GM19240 (cell line): ENCODE measurements at regions not wholly inside any gene's neighbourhood (a gene's known extent, or its start where the extent isn't known, plus 50 kb on each side); places are given as distances from the start of the nearest gene placed in this dataset.
"Not testable (repeated sequence)": the region's sequence is repeated elsewhere in the genome, so short reads cannot be mapped to it uniquely, and the experiment has no call there.

ENCODE experiments used
- DNase-seq: peaks from one replicate; pipeline ENCODE4 v3.0.0; 2011; ENCODE audit warnings: low spot score; ENCODE audit not compliant: insufficient read length

DNA sequence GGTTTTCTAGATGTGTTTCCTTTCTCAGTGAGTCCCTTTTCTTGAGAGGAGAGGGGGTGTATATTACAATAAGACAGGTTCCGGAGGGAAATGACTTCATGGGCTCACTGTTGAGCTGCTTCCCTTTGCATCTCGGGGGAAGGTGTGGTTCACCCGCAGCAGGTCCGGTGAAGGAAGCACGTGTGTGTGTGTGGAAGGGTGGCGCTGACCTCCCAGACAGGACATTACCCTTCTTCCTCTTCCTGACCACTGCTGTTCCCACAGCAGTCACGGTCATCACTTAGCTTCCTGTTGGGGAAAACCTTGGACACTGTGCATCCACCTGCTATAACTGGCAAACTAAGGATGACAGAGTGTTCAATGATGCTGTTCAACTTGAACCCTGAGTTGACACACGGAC, 83.6 kb downstream of the PLEKHG1 start:
- no peak for DNase-seq

DNA sequence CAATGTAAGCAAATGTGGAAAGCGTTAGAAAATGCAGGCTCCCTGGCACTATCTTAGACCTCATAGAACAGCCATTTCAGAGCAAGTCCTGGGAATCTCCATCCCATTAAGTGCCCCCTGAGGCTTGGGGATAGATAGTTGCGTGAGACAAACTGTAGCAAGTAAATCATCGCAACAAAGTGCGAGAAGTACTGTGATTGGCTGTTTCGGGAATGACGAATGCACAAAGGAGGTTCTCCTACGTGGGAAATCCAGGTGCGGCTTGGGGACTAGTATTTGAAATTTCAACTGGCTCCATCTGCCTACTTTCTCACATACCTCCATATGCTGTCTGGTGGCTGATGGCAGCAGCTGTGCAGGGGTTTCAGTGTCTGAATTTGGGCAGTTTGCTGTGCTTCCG, 84.5 kb downstream of the PLEKHG1 start:
- DNase-seq: no peak

DNA sequence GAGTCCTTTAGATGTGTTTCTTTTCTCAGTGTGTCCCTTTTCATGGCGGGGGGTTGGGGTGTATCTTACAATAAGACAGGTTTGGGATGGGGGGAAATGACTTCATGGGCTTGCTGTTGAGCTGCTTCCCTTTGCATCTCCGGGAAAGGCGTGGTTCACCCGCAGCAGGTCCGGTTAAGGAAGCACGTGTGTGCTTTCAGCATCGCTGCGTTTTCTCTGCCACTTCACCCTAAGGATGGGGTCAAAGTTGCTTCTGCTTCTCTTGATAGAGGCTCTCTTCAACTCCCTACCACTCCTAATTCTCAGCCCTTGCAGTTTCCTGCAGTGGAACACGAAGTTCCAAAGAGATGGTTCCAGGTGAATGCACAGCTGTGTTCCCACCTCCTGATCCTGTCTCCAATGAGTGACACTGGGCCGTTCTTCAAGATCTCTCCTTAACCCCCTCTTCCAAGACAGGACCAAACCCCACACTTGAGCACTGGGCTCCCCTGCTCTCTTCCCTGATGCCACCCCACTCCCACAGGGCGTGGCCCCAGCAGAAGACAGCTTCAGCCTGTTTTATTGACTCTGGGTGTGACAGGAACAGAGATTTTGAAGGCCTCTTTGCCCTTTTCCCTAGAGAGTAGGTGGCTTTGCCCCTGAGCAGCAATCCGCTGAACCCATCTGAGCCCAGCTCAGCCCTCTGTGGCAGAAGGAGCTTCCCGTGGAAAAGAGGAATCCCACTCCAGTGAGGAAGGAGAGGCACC, 85.2 kb downstream of the PLEKHG1 start:
- no peak for DNase-seq

DNA sequence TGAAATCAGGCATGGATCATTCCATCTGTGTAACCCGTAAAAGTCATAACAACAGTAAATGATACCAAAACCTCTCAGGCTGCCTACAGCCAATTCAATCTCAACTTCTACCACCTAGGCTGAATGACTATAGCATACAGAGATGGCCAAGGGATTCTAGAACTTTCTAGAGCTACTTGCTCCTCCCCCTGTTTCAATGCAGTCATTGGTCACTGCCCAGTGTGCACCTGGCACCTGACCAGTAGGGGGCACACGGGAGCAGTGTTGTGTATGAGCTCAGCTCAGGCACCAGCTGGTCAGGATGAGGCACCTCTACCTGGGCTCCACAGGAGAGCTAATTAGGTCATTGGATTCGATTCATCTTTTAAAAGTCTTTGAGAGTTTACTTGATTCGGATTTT, 86.2 kb downstream of the PLEKHG1 start:
- DNase-seq: no peak

DNA sequence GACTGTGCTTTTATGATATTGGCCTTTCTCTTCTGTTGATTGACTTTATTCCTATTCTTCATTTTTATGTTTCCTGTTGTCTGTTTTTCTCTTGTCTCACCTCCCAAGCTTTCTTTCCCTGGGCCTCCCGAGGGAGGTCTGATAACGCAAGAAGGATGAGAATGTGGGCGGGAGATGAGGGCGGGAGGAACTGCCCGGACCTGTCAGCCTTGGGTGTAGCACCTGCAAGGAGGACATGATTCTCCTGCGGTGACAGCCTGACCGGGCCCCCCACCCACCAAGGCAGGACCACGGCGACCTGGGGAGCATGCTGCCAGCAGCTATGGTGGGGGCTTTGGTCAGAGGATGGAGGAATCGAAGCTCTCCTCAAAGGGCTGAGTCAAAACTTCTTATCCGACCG, 86.9 kb downstream of the PLEKHG1 start:
- no peak for DNase-seq

DNA sequence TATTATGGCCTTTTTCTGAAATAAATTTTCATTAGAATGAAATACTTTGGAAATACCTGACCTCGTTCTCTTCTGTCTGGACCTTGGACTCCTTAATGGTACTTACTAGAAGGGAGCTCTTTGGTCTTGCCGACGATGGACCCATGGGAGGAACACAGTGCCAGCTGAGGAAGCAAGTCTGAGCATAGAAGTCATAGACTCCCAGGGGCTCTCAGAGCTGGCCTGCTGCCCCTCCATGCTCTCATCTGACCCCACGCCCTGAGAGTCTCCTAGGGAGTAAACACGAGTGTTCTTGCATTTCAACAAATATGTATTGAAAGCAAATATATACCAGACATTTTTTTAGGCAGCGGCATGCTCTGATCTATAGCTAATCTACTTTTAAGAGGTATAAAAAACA, 87.8 kb downstream of the PLEKHG1 start:
- DNase-seq: no peak

DNA sequence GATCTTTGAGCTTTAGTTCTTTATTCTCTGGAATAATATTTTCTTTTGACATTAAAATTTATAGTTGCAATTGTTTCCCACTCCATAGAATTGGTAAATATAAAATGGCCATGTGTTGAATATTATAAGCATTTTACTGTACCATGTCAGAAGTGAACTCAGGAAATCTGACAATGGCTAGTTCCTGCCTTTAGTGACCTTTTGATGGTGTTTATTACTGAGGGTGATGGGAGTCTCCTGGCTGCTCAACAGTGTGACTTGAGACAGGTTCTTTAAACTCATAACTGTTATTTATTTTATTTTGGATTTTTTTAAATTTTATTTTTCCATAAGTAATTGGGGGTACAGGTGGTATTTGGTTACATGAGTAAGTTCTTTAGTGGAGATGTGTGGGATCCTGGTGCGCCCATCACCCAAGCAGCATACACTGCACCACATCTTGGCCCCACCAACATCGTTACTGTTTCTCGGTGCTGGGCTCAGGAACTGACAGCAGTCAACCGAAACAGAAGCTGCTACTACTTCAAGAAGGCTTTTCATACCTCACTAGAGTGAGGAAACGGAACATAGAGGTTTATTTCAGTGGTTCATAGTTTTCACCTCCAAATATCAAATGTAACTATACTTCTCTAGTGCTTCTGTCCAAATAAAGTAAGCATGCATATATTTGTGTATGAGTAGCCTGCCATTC, 90.4 kb downstream of the PLEKHG1 start:
- DNase-seq: no peak

DNA sequence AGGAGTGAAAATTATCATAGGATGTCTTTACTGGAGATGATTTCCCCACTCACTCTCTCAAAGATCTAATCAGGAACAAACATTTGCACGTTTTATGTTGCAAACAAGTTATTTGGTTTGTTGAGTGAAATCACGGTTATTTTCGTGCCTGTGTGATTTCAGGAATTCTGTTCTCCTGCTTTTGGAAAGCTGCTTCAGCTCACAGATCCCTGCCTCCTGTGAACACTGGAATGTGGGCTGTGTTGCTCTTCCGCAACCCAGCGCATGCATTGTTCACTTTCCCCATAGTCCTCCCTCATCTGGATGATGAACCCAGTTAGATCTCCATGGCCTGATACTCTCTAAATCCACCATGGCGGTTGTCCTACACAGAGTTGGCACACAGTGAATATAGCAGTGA, 91.0 kb downstream of the PLEKHG1 start:
- no peak for DNase-seq

DNA sequence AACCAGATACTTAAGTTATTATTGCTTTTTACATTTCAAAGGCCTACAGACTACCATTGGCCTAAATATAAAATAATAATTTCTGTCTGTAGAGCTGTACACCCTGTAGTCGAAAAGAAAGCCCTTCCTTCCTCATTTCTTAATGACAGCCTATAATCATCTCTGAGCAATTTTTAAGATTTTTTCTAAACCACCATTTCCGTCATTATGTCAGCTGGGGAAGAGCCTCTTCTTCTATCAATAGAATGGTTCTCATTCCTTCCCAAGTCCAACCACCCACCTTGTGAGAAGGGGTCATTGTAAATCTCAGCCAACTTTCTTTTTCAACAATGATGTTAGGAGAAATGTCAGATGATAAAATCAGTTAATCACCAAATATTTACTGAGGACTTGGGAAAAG, 91.8 kb downstream of the PLEKHG1 start:
- DNase-seq: no peak

DNA sequence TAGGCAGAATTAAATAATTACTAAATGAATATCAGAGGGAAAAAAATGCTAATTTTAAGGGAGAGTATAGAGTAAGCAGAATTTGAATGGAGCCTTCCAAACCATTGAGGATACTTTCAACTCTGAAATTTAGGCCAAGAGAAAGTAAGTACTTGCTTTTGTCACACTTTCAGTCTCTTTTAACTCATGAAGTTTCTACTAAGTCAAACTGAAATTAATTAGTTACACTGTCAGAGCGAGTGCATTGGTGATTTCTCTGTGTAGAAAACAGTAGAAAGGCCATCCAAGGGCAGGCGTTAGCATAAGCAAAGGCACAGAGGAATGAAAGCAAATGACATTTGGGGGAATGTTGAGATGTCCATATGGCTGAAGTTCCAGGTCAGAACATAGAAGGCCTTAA, 92.9 kb downstream of the PLEKHG1 start:
- DNase-seq: no peak

DNA sequence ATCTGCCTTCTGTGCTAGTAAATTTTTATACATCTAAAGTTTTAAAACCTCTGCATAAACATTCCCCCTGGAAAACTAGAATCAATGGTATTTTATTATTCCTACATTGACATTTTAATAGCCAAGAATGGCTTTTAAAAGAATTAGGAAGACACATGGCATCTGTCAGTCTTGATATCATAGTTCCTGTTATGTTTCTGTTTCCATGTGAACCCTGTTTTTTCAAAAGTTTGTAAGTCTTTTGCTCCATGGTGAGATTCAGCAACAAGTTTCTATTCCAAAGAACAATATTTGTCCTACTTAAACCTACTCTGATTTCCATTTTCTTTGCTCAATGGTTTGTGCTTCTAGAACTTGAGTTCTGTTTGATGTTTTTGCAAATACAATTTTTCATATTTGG, 95.2 kb downstream of the PLEKHG1 start:
- no peak for DNase-seq

DNA sequence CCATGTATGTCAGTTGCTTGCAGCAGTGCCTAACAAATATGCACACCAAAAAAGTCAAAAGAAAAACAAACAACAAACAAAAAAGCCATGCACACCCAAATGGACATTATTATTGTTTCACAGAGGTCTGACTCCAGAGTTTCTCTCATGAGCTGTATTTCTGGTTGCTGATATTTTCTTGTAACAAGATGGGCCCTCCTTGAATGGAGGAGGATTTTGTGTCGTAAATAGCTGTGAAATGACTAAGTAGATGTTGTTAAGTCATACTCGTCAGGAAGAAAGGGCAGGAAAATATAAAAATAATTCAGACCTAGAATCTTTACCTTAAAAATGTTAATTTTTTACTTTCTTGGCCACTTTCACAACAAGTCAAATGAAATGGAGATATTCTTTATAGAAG, 96.0 kb downstream of the PLEKHG1 start:
- no peak for DNase-seq

DNA sequence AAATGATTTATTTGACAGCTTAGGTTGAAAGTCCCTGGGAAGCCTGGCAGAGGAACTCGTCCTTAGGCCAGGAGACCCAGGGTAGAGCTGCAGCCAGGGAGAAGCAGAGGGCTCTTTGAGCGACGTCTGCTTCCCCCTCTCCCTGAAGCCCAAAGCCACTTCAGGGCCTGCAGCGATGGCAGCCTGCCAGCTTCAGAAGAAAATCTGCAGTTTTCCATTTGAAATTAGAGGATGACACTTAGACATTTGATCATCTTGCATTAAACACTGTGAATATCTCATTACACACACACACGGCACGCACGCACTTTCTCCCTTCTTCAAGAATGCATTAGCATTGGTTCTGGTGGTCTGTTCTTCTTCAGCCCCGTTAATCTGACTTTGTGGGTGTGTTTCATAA, 96.5 kb downstream of the PLEKHG1 start:
- DNase-seq: no peak

DNA sequence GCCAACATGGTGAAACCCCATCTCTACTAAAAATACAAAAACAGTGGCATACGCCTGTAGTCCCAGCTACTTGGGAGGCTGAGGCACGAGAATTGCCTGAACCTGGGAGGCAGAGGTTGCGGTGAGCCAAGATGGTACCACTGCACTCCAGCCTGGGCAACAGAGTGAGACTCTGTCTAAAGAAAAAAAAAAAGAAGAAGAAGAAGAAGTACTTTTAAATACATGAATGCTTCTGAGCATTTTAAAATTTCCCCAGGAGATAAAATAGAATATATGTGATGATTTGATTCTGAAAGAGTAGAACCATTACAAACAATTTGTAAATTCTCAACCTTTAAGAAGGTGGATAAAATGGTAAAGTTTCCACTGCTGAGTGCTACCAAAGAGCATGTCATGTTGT, 97.2 kb downstream of the PLEKHG1 start:
- DNase-seq: not testable (repeated sequence)

DNA sequence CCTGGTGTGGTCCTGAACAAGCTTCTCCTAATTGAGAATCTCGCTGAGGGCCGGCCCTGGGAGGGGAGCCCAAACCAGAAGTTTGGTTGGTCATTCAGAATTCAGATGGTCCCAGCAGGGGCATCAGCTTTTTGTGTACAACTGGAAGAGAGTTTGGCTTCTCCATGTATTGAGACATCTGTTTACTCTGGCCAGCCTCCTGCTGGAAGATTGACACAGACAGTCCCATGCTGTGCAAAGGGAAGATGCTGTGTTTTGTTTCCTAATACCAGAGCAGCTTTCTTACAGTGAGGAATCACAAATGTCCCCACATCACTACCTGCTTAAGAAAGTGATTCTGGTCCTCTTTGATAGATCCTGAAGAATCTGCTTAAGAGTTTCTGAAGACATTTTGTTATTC, 97.8 kb downstream of the PLEKHG1 start:
- no peak for DNase-seq

DNA sequence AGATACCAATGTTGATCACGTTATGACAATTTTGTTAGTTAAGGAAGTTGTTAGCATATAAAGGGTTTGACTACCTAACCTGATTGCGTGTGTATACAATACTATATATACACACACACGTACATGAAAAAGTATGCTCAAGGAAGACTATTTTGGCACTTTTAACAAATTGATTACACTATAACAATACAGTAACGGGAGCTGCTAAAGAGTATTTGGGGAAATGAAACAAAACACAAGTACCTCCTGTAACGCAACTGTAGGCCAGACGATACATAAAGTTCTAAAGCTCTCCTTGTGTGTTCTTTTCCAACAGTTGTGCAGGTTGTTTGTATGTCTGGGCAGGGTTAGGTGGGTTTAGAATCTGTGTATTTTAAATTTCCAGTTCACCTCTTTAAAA, 98.7 kb downstream of the PLEKHG1 start:
- DNase-seq: no peak

DNA sequence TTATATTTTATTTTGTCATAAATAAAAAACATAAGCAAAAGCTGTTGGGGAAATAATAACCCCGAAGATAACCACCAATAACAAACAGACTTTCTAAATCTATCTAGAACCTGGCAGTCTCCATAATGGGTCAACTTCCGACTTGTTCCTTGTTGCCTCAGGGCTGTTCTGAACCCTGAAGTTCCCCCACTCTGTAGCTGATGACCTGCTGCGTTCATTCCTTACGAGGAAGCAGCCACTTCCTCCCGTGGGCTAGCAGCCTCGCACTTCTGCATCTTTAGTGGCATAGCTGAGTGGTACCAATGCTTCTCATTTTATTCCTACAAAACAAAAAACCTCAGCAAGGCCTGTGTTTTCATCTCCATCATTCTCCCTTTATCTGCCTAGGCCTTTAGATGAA, 103.0 kb downstream of the PLEKHG1 start:
- no peak for DNase-seq

DNA sequence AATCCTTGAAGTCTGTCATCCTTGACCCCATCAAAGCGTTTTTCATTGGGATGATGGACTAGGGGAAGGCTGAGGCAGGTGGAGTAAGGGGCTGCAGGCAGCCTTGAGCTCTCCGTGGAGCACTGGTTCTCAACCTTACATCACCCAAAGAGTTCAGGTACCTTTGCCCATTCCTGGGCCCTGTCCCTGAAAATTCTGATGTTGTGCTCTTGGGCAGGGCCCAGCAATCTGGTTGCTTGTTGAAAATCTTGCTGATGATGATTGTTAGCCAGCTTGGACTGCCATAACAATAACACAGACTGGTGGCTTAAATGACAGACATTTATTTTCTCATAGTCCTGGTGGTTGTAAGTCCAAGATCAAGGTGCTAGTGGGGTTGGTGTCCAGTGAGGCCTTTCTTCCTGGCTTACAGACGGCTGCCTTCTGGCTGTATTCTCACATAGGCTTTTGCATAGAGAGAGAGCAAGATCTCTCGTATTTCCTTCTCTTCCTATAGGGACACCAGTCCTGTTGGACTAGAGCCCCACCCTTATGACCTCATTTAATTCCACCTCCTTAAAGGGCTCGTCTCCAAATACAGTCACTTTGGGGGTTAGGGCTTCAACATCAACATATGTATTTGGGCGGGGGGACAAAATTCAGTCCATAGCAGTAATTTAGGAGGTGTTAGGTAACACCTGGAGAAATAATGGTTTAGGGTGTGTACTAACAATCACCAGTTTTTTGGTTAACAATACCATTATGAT, 104.9 kb downstream of the PLEKHG1 start:
- no peak for DNase-seq

DNA sequence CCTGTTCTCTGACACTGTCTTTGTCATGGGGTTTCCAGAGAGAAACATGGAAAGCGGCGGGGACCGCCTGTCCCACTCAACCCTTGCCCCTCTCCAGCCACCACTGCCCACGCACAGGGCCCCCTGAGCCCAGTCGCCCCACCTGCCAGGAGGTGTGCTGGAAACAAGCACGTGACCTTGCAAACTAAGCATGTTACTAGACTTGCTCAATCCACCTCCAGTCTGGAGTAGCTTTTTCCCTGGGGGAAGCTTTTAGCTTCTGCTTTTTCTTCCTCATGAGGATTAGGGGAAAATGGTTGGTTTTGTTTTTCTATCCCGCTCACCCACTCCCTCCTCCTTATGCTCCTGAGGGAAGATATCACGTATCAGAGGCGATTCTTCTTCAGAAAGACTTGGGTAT, 105.7 kb downstream of the PLEKHG1 start:
- no peak for DNase-seq

DNA sequence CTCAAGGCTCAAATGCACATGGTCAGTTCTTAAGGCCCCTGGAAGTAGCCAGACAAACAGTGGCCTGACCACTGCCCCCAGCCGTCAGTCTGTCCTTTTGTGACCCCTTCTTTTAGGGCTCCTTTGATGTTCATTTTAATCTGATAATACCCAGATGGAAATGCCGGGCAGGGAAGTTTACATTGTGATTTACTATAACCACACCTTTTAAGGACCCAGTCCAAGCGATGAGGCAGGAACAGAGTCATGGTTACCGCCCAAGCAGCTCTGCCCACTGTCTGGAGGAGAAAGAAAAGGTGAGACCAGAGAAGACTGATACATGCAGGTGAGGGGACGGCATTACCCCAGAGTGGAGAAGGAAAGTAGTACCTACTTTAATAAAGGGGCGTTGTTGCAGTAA, 110.6 kb downstream of the PLEKHG1 start:
- DNase-seq: no peak

DNA sequence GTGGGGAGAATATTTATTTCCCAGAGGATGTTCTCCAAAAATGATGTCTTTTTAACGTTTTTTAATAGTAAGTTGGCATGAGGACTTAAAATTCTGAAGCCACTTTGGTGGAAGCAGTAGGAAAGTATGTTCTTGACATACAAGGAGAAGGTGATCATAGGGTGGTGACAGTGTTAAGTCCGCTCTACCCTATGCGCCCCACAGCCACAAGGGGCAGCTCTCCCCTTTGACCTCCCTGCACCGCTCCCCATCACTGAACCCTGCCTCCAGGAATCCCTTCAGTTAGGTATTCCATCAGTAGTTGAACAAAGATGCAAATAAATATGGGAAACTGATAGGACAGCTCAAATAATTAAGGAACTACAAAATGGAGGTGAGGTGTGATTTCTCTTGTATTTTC, 111.4 kb downstream of the PLEKHG1 start:
- no peak for DNase-seq
